Upper lobe of right lung (tissue), 1 donor: ENCODE measurements at regions not wholly inside any gene's neighbourhood (a gene's known extent, or its start where the extent isn't known, plus 50 kb on each side); places are given as distances from the start of the nearest gene placed in this dataset.
A peak's percentile ranks its signal among the peaks of the same experiment; 100 is the strongest.

Source experiments
- ATAC-seq: fragments of 200-7000 bp; cut with Tn5 transposase; one replicate; pipeline ENCODE4 v1.9.1; 2020; ENCODE audit warnings: mild to moderate bottlenecking, moderate library complexity
- DNase-seq: peaks from one replicate; pipeline ENCODE4 v3.0.0-alpha.2; 2020
- H3K27ac ChIP-seq: fragments of 200-600 bp; one replicate; pipeline ENCODE4 v1.8.0; 2022
- H3K27me3 ChIP-seq: fragments of 200-600 bp; one replicate; pipeline ENCODE4 v1.8.0; 2022; ENCODE audit warnings: mild to moderate bottlenecking
- H3K36me3 ChIP-seq: fragments of 200-600 bp; one replicate; pipeline ENCODE4 v1.8.0; 2022
- H3K4me1 ChIP-seq: fragments of 200-600 bp; one replicate; pipeline ENCODE4 v1.8.0; 2022
- H3K4me3 ChIP-seq: fragments of 200-600 bp; one replicate; pipeline ENCODE4 v1.8.0; 2022; ENCODE audit warnings: mild to moderate bottlenecking
- H3K9me3 ChIP-seq: fragments of 200-600 bp; one replicate; pipeline ENCODE4 v1.8.0; 2022
- intact Hi-C: fragments of 100-400 bp; cut with DNase I; formaldehyde crosslinking; loops from one replicate; pipeline ENCODE4 v1.11.0; 2022
- TF ChIP-seq, protein P1 (sequence below): fragments of 200-600 bp; IDR thresholded peaks from one replicate; pipeline ENCODE4 v1.8.0; 2022; ENCODE audit warnings: antibody characterized with exemption
- donor health status: DM: no; HTN: yes; CAD: no; lungs with severe emphysema.

DNA sequence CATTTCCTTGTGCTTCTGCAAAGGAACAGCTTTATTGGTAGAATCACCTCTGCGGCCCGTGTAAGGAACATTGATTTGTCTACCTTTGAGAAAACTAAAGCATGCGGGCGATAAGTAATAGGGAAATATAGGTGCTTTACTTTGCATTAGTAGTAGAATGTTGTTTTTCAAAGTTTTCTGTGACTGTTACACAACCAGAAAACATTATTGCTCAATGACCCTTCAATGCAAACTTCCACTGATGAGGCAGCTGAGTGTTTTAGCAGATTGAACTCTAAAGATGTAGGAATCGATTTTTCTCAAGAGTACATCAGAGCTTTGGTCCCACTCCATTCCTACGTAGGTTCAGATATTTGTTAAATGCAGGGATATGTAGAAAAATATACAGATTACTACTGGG, 427.8 kb downstream of the DNAJB9 start:
- no peak overlapping the region for H3K4me3 ChIP-seq
- intact Hi-C loops = no loop called here
- no peak for DNase-seq

DNA sequence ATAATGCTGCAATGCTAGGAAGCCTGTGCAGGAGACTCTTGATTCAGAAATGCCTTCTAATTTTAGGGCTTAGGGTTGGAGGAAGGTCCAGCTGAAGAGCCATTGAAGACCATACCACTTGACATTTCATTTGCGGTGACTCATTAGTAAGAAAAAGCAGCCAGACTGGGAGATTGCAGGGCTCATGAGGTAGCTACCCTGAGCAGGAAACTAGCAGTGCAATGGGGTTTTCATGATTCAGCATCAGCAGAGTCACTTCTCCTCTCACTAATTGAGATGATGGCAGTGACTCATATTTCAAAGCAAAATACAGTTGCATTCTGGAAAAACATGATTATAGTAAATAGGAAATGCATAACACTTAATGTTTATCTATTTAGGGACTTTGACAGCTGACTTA, 434.1 kb downstream of the DNAJB9 start:
- no peaks in the 10 kb centered on the region for H3K9me3 ChIP-seq
- DNase-seq (no peak), ATAC-seq (peak; percentile 78)
- intact Hi-C loops = no loop called here
- H3K27me3 ChIP-seq = no peaks in the 10 kb centered on the region
- H3K36me3 ChIP-seq = no peaks in the 10 kb centered on the region
- no peak overlapping the region for H3K27ac ChIP-seq
- H3K4me1 ChIP-seq = no peaks in the 10 kb centered on the region
- TF ChIP-seq, protein P1, sequence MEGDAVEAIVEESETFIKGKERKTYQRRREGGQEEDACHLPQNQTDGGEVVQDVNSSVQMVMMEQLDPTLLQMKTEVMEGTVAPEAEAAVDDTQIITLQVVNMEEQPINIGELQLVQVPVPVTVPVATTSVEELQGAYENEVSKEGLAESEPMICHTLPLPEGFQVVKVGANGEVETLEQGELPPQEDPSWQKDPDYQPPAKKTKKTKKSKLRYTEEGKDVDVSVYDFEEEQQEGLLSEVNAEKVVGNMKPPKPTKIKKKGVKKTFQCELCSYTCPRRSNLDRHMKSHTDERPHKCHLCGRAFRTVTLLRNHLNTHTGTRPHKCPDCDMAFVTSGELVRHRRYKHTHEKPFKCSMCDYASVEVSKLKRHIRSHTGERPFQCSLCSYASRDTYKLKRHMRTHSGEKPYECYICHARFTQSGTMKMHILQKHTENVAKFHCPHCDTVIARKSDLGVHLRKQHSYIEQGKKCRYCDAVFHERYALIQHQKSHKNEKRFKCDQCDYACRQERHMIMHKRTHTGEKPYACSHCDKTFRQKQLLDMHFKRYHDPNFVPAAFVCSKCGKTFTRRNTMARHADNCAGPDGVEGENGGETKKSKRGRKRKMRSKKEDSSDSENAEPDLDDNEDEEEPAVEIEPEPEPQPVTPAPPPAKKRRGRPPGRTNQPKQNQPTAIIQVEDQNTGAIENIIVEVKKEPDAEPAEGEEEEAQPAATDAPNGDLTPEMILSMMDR = no peak
- H3K4me3 ChIP-seq = no peak overlapping the region

More for the DNA sequence above, 427.8 kb downstream of the DNAJB9 start:
- ATAC-seq = no peak
- Histone ChIP-seq H3K9me3 (no peaks in the 10 kb centered on the region), H3K4me1 (no peaks in the 10 kb centered on the region), H3K36me3 (no peaks in the 10 kb centered on the region), H3K27me3 (no peaks in the 10 kb centered on the region), H3K27ac (no peak overlapping the region)
- TF ChIP-seq, protein P1 = no peak

DNA sequence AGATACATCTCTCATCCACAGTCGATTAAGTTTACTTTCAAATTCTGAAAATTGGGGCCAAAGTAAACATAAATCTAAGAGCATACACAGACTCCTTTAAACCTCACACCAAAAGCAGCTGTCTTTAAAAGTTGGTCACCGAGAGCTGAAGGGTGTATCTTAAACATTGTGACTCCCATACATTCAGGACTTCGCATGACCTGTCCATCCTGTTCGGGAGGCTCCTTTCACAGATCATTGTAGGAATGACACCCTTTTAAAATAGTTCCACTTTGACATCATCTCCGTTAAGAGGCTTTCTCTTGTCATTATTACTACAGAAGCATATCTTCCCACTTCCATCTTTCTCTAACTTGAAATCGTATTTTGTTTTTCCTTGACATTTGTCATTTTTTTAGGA, 440.0 kb downstream of the DNAJB9 start:
- intact Hi-C loops = no loop called here
- TF ChIP-seq, protein P1 = no peak
- ATAC-seq (no peak), DNase-seq (no peak)
- Histone ChIP-seq H3K27ac (no peak overlapping the region), H3K9me3 (no peaks in the 10 kb centered on the region), H3K27me3 (no peaks in the 10 kb centered on the region), H3K4me1 (no peaks in the 10 kb centered on the region), H3K36me3 (no peaks in the 10 kb centered on the region), H3K4me3 (no peak overlapping the region)

DNA sequence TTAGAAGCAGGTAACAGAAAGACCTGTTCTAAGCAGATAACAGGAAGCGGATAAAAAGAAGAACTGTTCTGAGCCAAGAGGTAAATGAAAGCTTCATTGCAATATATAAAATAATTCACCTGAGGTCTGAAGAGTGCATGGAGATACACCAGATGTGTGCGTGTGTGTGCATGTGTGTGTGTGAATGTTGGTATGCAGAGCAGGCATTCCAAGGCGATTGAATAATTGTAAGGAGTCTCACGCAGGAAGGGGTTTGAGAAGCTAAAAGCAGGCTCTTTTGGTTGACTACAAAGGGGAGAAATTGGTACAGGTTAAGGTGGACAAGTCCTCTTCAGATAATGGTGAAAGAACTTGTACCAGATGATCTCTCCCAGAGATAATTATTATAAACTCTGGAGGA, 450.6 kb downstream of the DNAJB9 start:
- Histone ChIP-seq H3K27me3 (no peaks in the 10 kb centered on the region), H3K4me3 (no peak overlapping the region), H3K36me3 (no peaks in the 10 kb centered on the region), H3K9me3 (no peaks in the 10 kb centered on the region), H3K27ac (no peak overlapping the region), H3K4me1 (no peaks in the 10 kb centered on the region)
- intact Hi-C loops = no loop called here
- ATAC-seq = no peak
- no peak for DNase-seq
- TF ChIP-seq, protein P1 = no peak

DNA sequence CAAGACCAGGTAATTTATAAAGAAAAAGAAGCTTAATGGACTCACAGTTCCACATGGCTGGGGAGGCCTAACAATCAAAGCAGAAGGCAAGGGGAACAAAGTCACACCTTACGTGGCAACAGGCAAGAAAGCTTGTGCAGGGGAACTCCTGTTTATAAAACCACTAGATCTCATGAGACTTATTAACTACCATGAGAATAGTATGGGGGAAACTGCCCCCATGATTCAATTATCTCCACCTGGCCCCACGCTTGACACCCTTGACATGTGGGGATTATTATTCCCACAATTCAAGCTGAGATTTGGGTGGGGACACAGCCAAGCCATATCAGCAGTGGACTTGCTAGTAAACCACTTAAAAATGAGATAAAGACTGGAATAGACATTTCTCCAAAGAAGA, 451.7 kb downstream of the DNAJB9 start:
- intact Hi-C loops = no loop called here

More for the DNA sequence above, 451.7 kb downstream of the DNAJB9 start:
- Histone ChIP-seq H3K27me3 (no peaks in the 10 kb centered on the region), H3K27ac (no peak overlapping the region), H3K9me3 (no peaks in the 10 kb centered on the region), H3K4me1 (no peaks in the 10 kb centered on the region), H3K4me3 (no peak overlapping the region), H3K36me3 (no peaks in the 10 kb centered on the region)
- DNase-seq = no peak
- TF ChIP-seq, protein P1 = no peak
- ATAC-seq = no peak
